ENCODE measurements at regions not wholly inside any gene's neighbourhood (a gene's known extent, or its start where the extent isn't known, plus 50 kb on each side); places are given as distances from the start of the nearest gene placed in this dataset.
"Not testable (repeated sequence)": the region's sequence is repeated elsewhere in the genome, so short reads cannot be mapped to it uniquely, and the experiment has no call there.

GRCh38 chr19:28377077-28377476 is 835.9 kb downstream of the UQCRFS1 start:
- DNase-seq (ENCODE audit: low spot score) = no peak

GRCh38 chr19:28374971-28375370 is 838.0 kb downstream of the UQCRFS1 start:
- no peak for DNase-seq (ENCODE audit: low spot score)

- no peak for DNase-seq (ENCODE audit: low spot score)
Observed at GRCh38 chr19:28372576-28373247, 840.2 kb downstream of the UQCRFS1 start.

GRCh38 chr19:28367146-28367545 is 845.8 kb downstream of the UQCRFS1 start:
- DNase-seq (ENCODE audit: low spot score) = no peak

GRCh38 chr19:28363254-28363653 is 849.7 kb downstream of the UQCRFS1 start:
- no peak for DNase-seq (ENCODE audit: low spot score)

- no peak for DNase-seq (ENCODE audit: low spot score)
Observed at GRCh38 chr19:28359431-28360414, 853.2 kb downstream of the UQCRFS1 start.

- no peak for DNase-seq (ENCODE audit: low spot score)
Observed at GRCh38 chr19:28358633-28359032, 854.3 kb downstream of the UQCRFS1 start.

GRCh38 chr19:28351761-28352160 is 861.2 kb downstream of the UQCRFS1 start:
- no peak for DNase-seq (ENCODE audit: low spot score)

- not testable (repeated sequence) for DNase-seq (ENCODE audit: low spot score)
Observed at GRCh38 chr19:28351321-28351720, 861.6 kb downstream of the UQCRFS1 start.

- DNase-seq (ENCODE audit: low spot score) = no peak
Observed at GRCh38 chr19:28350673-28351072, 862.3 kb downstream of the UQCRFS1 start.

GRCh38 chr19:28350037-28350436 is 862.9 kb downstream of the UQCRFS1 start:
- DNase-seq (ENCODE audit: low spot score) = no peak

- no peak for DNase-seq (ENCODE audit: low spot score)
Observed at GRCh38 chr19:28349604-28350003, 863.3 kb downstream of the UQCRFS1 start.

GRCh38 chr19:28345811-28346210 is 867.1 kb downstream of the UQCRFS1 start:
- no peak for DNase-seq (ENCODE audit: low spot score)

GRCh38 chr19:28341810-28342350 is 871.1 kb downstream of the UQCRFS1 start:
- DNase-seq (ENCODE audit: low spot score) = no peak

- DNase-seq (ENCODE audit: low spot score) = no peak
Observed at GRCh38 chr19:28334419-28334818, 878.5 kb downstream of the UQCRFS1 start.

- no peak for DNase-seq (ENCODE audit: low spot score)
Observed at GRCh38 chr19:28333909-28334308, 879.0 kb downstream of the UQCRFS1 start.

GRCh38 chr19:28332886-28333285 is 880.1 kb downstream of the UQCRFS1 start:
- no peak for DNase-seq (ENCODE audit: low spot score)

- DNase-seq (ENCODE audit: low spot score) = no peak
Observed at GRCh38 chr19:28332351-28332750, 880.6 kb downstream of the UQCRFS1 start.

GRCh38 chr19:28331596-28331995 is 881.4 kb downstream of the UQCRFS1 start:
- DNase-seq (ENCODE audit: low spot score) = no peak

- no peak for DNase-seq (ENCODE audit: low spot score)
Observed at GRCh38 chr19:28330831-28331230, 882.1 kb downstream of the UQCRFS1 start.

GRCh38 chr19:28329429-28329828 is 883.5 kb downstream of the UQCRFS1 start:
- DNase-seq (ENCODE audit: low spot score) = no peak

GRCh38 chr19:28327905-28328304 is 885.0 kb downstream of the UQCRFS1 start:
- no peak for DNase-seq (ENCODE audit: low spot score)

- no peak for DNase-seq (ENCODE audit: low spot score)
Observed at GRCh38 chr19:28326746-28327145, 886.2 kb downstream of the UQCRFS1 start.

Measured in pons (tissue), 1 donor.